Endothelial cell of umbilical vein (primary cell): ENCODE measurements at regions not wholly inside any gene's neighbourhood (a gene's known extent, or its start where the extent isn't known, plus 50 kb on each side); places are given as distances from the start of the nearest gene placed in this dataset.

Experiments used
- BruUV-seq: library from RNA; stranded (reverse); fragments of 400-500 nt; replicated peaks from 2 replicates; lab custom pipeline; 2021; lab: Mats Ljungman, UMichigan
- CTCF ChIA-PET: fragments of 300-600, 350-600 bp; sonication (Branson Sonifier 250); formaldehyde crosslinking; loops from one replicate; lab custom pipeline; 2021; ENCODE audit warnings: antibody characterized with exemption, inconsistent platforms; lab: Charles Lee
- POLR2A ChIA-PET: fragments of 300-600, 350-600 bp; sonication (Branson Sonifier 250); formaldehyde crosslinking; loops from one replicate; lab custom pipeline; 2021; ENCODE audit warnings: antibody characterized with exemption, inconsistent platforms; lab: Charles Lee
- DNase-seq: peaks from one replicate; pipeline ENCODE4 v3.0.0-alpha.2; 2011; ENCODE audit warnings: low read depth, low spot score
- FAIRE-seq: peaks from 2 replicates; lab custom pipeline; 2011; peaks lifted over from hg19 to GRCh38; lab: Jason Lieb, UNC
- H2AFZ ChIP-seq: 2 replicates; pipeline ENCODE4 v1.6.0; 2012; ENCODE audit warnings: low read depth, low read length, control low read depth, inconsistent platforms
- H3K27ac ChIP-seq: 2 replicates; pipeline ENCODE4 v1.5.1; 2011; ENCODE audit warnings: low read depth, mild to moderate bottlenecking, control low read depth, low read length, moderate library complexity; ENCODE audit not compliant: insufficient read depth
- H3K27me3 ChIP-seq, 2 experiments: 2 replicates each; pipeline versions ENCODE4 v1.6.0 to v1.6.1; 2011; ENCODE audit warnings: low read length in 2 of 2, mixed read lengths in 1 of 2; ENCODE audit not compliant: control insufficient read depth in 2 of 2, insufficient read depth in 2 of 2
- H3K36me3 ChIP-seq, 2 experiments: 2 replicates in 1 of 2; 3 replicates in 1 of 2; pipeline ENCODE4 v1.5.1; 2011; ENCODE audit warnings: low read length in 2 of 2, mild to moderate bottlenecking in 1 of 2, moderate library complexity in 1 of 2; ENCODE audit not compliant: control insufficient read depth in 2 of 2, insufficient read depth in 2 of 2; ENCODE audit errors: extremely low read depth in 1 of 2
- H3K4me1 ChIP-seq: 3 replicates; pipeline ENCODE4 v1.5.1; 2011; ENCODE audit warnings: mild to moderate bottlenecking, low read length; ENCODE audit not compliant: control insufficient read depth, insufficient read depth; ENCODE audit errors: extremely low read depth
- H3K4me2 ChIP-seq: 2 replicates; pipeline ENCODE4 v1.6.1; 2011; ENCODE audit warnings: low read length, control low read depth, mixed read lengths; ENCODE audit not compliant: insufficient read depth
- H3K4me3 ChIP-seq, 3 experiments: fragments of 200-600 bp in 1 of 3; sonication (generic), shearing (Covaris generic) in 1 of 3; replicated peaks in 1 of 3; 2 replicates each; pipeline ENCODE4 v1.5.1; 2011 to 2016; ENCODE audit warnings: control low read depth in 3 of 3, low read length in 3 of 3, mild to moderate bottlenecking in 2 of 3, inconsistent platforms in 1 of 3, low read depth in 1 of 3, moderate library complexity in 1 of 3; ENCODE audit not compliant: insufficient read depth in 1 of 3
- H3K79me2 ChIP-seq: 2 replicates; pipeline ENCODE4 v1.6.0; 2012; ENCODE audit warnings: low read length, inconsistent platforms; ENCODE audit not compliant: control insufficient read depth, insufficient read depth
- H3K9ac ChIP-seq: replicated peaks from 2 replicates; pipeline ENCODE3; 2011; ENCODE audit warnings: low read length, control low read depth; ENCODE audit not compliant: insufficient read depth; ENCODE audit errors: extremely low read depth
- H3K9me1 ChIP-seq: replicated peaks from 3 replicates; pipeline ENCODE4 v1.6.0; 2011; ENCODE audit warnings: mild to moderate bottlenecking, low read length; ENCODE audit not compliant: control insufficient read depth, insufficient read depth; ENCODE audit errors: extremely low read depth
- H3K9me3 ChIP-seq: replicated peaks from 2 replicates; pipeline ENCODE4 v1.5.1; 2012; ENCODE audit warnings: low read length, inconsistent platforms; ENCODE audit not compliant: control insufficient read depth, insufficient read depth
- H4K20me1 ChIP-seq: replicated peaks from 2 replicates; pipeline ENCODE3; 2011; ENCODE audit warnings: mild to moderate bottlenecking, low read length; ENCODE audit not compliant: control insufficient read depth, insufficient read depth; ENCODE audit errors: extremely low read depth
- EZH2 ChIP-seq: IDR thresholded peaks from 2 replicates; pipeline ENCODE4 v1.6.1; 2012; ENCODE audit warnings: borderline replicate concordance, low read depth, mild to moderate bottlenecking, moderate library complexity, low read length, inconsistent platforms; ENCODE audit not compliant: severe bottlenecking
- FOS ChIP-seq: IDR thresholded peaks from 2 replicates; pipeline ENCODE4 v1.6.1; 2011; ENCODE audit warnings: mild to moderate bottlenecking, low read length, moderate library complexity, borderline replicate concordance; ENCODE audit not compliant: insufficient read depth
- GATA2 ChIP-seq: IDR thresholded peaks from 2 replicates; pipeline ENCODE4 v1.7.0; 2011; ENCODE audit warnings: low read depth, mild to moderate bottlenecking, moderate library complexity, mixed read lengths, low read length; ENCODE audit not compliant: insufficient read length, insufficient read depth
- JUN ChIP-seq: IDR thresholded peaks from 2 replicates; pipeline ENCODE4 v1.6.1; 2011; ENCODE audit warnings: borderline replicate concordance, low read depth; ENCODE audit not compliant: insufficient read length, insufficient read depth
- MYC ChIP-seq: IDR thresholded peaks from one replicate; pipeline ENCODE4 v1.6.1; 2011; ENCODE audit warnings: mild to moderate bottlenecking, low read depth, low read length
- POLR2A ChIP-seq: IDR thresholded peaks from 2 replicates; pipeline ENCODE4 v1.6.1; 2012; ENCODE audit warnings: low read depth, mild to moderate bottlenecking, control low read depth, low read length
- POLR2AphosphoS5 ChIP-seq: IDR thresholded peaks from 2 replicates; pipeline ENCODE4 v1.6.1; 2012; ENCODE audit warnings: low read depth, mild to moderate bottlenecking, control low read depth, low read length, moderate library complexity; ENCODE audit not compliant: insufficient read depth
- dilution Hi-C: fragments of 300-500 bp; cut with MboI; formaldehyde crosslinking; loops from one replicate; pipeline ENCODE4 v1.15.0; 2019; ENCODE audit warnings: low sequenced_read_pairs; ENCODE audit not compliant: extremely low pct_ligation_motif_present
- intact Hi-C: fragments of 100-400 bp; cut with micrococcal nuclease; formaldehyde crosslinking; loops from one replicate; pipeline ENCODE4 v1.10.0; 2022
- TF ChIP-seq, protein P1 (sequence below): IDR thresholded peaks from 2 replicates; pipeline ENCODE4 v1.6.1; 2011; ENCODE audit not compliant: insufficient read depth, insufficient read length
- TF ChIP-seq, protein P2 (sequence below), 2 donors: IDR thresholded peaks; 1 replicate in 1 of 2; 2 replicates in 1 of 2; pipeline ENCODE4 v1.5.1; 2011; ENCODE audit warnings: low read length in 2 of 2, mild to moderate bottlenecking in 2 of 2, moderate library complexity in 2 of 2, control low read depth in 1 of 2, inconsistent platforms in 1 of 2, low read depth in 1 of 2; ENCODE audit not compliant: insufficient read depth in 1 of 2; ENCODE audit errors: extremely low read depth in 1 of 2

DNA sequence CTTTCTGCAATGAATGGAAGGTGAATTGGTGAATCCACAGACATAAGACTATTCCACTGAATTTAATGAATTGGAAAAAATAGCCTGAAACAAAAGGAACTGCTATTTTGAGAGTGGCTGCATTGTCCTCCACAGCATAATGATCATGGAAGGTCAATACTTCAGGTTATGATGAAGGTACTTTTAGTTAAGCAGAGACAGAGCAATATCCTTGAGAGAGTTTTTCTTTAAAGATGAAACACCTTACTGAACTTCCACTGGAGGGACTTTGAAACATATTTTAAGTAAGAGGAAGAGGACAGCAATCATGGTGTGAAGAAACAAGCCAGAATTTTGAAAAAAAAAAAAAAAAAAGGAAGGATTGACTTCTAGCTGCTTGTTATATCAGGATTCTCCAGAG lies 68.8 kb upstream of the DPP10 start:
- DNase-seq (no peak), FAIRE-seq (no peak)
- no peaks in the 10 kb centered on the region for H3K36me3 ChIP-seq
- no peak overlapping the region for H2AFZ ChIP-seq
- no peaks in the 10 kb centered on the region for H3K27me3 ChIP-seq
- H4K20me1 ChIP-seq: no peaks in the 10 kb centered on the region
- no peaks in the 10 kb centered on the region for H3K4me1 ChIP-seq
- H3K27ac ChIP-seq: no peak overlapping the region
- no peak overlapping the region for H3K9ac ChIP-seq
- no peaks in the 10 kb centered on the region for H3K79me2 ChIP-seq
- no peak overlapping the region for H3K4me2 ChIP-seq
- H3K9me3 ChIP-seq: peaks cover 2% of the 10 kb centered on the region
- POLR2A ChIA-PET: no interaction called here
- TF ChIP-seq FOS: no peak
- no peak for TF ChIP-seq MYC
- TF ChIP-seq, protein P1, sequence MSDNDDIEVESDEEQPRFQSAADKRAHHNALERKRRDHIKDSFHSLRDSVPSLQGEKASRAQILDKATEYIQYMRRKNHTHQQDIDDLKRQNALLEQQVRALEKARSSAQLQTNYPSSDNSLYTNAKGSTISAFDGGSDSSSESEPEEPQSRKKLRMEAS: no peak
- no peak for TF ChIP-seq JUN
- no peak for TF ChIP-seq POLR2AphosphoS5
- TF ChIP-seq GATA2: no peak
- no peak for TF ChIP-seq POLR2A
- TF ChIP-seq EZH2: no peak
- TF ChIP-seq, protein P2, sequence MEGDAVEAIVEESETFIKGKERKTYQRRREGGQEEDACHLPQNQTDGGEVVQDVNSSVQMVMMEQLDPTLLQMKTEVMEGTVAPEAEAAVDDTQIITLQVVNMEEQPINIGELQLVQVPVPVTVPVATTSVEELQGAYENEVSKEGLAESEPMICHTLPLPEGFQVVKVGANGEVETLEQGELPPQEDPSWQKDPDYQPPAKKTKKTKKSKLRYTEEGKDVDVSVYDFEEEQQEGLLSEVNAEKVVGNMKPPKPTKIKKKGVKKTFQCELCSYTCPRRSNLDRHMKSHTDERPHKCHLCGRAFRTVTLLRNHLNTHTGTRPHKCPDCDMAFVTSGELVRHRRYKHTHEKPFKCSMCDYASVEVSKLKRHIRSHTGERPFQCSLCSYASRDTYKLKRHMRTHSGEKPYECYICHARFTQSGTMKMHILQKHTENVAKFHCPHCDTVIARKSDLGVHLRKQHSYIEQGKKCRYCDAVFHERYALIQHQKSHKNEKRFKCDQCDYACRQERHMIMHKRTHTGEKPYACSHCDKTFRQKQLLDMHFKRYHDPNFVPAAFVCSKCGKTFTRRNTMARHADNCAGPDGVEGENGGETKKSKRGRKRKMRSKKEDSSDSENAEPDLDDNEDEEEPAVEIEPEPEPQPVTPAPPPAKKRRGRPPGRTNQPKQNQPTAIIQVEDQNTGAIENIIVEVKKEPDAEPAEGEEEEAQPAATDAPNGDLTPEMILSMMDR (IDR thresholded peaks at IDR 0.05; ENCODE audit: extremely low read depth in 1 of 2, insufficient read depth in 1 of 2, low read depth in 1 of 2, low read length in 2 of 2): no peak
- H3K9me1 ChIP-seq: no peaks in the 10 kb centered on the region
- H3K4me3 ChIP-seq: no peak overlapping the region
- BruUV-seq: no TSS peak
- dilution Hi-C loops (no loop called here), intact Hi-C loops (no loop called here)
- CTCF ChIA-PET: no interaction called here
